Fibroblast of gingiva (primary cell): ENCODE measurements at regions not wholly inside any gene's neighbourhood (a gene's known extent, or its start where the extent isn't known, plus 50 kb on each side); places are given as distances from the start of the nearest gene placed in this dataset.
"Not testable (repeated sequence)": the region's sequence is repeated elsewhere in the genome, so short reads cannot be mapped to it uniquely, and the experiment has no call there.

Experiments
- DNase-seq: peaks from one replicate; pipeline ENCODE4 v3.0.0-alpha.2; 2011; ENCODE audit warnings: low read depth

- DNase-seq: no peak
Measured at GRCh38 chr2:62654876-62655359, 50.6 kb upstream of the EHBP1 start.

DNA sequence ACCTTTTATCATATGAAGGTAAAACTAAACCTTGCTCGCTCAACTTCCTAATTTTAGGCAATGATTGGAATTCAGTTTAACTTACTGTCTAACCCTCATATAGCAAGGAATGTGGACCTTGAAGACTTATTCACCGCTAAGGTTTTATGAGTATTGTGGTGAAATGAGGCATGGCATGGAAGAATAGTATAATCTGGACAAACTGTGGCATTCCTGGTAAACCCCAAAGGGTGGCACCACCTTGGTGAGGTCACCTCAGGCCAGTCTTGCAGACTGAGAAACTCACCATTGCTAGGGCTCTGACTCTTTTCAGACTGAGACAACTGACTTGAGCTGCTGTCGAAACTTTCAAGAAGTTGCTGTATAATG, 51.1 kb upstream of the EHBP1 start:
- DNase-seq: no peak

DNA sequence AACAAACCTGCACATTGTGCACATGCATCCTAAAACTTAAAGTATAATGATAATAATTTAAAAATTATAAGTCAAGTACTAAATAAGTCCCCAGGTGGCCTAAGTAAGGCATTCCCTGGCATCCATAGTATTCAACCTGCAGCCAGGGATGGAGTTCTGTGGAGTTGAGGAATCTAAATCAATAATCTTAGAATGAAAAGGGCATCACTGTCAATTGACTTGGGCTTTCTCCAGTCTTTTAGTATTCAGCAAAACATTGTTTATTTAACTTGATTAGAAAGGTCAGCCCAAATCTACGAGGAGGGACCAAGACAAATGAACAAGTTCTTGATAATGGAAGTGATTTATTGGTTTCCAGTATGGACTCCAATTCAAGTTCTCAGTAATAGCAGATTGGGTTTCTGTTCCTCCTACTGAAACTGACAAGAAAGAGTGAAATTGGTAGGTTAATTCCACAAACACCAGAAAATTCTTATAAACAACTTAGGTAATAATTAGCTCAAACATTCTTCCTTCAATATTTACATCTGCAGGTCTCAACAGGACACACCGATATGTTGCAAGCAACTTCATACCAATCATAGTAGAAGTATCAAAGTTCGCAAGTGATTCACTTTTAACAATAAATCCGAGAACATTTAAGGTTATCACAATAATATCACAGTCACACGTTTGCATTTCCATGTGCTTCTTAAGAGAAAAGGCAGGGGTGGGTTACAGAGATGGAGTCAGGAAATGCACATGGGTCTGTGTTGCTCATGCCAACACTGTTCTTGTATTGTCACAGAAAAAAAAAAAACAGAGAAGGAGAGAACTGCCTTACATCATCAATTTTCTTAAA, 51.7 kb upstream of the EHBP1 start:
- DNase-seq: no peak

DNA sequence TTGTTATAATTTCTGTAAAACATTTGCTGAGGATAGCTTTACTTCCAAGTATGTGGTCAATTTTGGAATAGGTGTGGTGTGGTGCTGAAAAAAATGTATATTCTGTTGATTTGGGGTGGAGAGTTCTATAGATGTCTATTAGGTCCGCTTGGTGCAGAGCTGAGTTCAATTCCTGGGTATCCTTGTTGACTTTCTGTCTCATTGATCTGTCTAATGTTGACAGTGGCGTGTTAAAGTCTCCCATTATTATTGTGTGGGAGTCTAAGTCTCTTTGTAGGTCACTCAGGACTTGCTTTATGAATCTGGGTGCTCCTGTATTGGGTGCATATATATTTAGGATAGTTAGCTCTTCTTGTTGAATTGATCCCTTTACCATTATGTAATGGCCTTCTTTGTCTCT, 56.4 kb upstream of the EHBP1 start:
- DNase-seq: not testable (repeated sequence)

- DNase-seq: no peak
Measured at GRCh38 chr2:62643100-62643471, 62.4 kb upstream of the EHBP1 start.

- no peak for DNase-seq
Measured at GRCh38 chr2:62642429-62643099, 62.9 kb upstream of the EHBP1 start.

DNA sequence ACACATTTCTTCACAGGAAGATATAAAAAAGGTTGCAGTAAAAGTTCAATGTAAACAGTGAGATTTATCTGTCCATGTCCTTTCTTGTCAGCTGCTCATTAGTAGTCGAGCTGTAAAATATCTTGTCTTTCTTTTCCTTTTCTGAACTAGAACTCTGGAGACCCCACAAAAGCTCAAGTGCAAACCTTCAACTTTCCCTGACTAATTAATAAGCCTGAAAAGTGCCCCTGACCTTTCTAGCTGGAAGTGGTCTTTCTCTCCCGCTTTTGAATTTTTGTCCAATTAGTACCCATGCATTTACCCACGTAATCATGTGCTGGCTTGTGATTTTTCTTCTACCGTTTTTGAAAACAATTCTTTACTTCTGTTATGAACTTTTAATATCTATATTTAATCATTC, 63.6 kb upstream of the EHBP1 start:
- no peak for DNase-seq

DNA sequence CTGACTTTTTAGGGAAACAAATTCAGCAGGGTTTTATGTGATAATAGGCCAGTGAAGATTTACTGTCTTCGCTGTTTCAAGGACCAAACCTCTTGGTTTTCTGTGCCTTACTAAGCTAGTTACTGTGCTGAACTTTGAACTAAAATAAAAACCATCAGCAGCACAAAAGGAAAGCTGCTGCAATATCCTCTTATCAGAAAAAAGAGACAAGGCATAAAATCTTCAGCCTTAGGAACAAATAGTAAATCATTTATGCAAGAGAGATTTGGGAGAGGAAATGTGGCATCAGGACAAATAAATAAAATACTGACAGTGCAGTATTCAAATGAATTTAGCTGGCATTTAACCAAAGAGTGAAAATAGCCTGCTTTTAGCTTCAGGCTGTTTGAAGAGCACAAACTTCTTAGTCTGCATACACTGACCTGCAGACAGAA, 64.1 kb upstream of the EHBP1 start:
- peak; percentile 23 for DNase-seq

- DNase-seq: no peak
Measured at GRCh38 chr2:62631160-62632085, 74.1 kb upstream of the EHBP1 start.

DNA sequence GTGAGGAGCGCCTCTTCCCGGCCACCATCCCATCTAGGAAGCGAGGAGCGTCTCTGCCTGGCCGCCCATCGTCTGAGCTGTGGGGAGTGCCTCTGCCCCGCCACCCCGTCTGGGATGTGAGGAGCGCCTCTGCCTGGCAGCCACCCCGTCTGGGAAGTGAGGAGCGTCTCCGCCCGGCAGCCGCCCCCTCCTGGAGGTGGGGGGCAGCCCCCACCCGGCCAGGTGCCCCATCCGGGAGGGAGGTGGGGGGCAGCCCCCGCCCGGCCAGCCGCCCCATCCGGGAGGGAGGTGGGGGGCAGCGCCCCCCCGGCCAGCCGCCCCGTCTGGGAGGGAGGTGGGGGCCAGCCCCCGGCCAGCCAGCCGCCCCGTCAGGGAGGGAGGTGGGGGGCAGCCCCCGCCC, 75.3 kb upstream of the EHBP1 start:
- not testable (repeated sequence) for DNase-seq

DNA sequence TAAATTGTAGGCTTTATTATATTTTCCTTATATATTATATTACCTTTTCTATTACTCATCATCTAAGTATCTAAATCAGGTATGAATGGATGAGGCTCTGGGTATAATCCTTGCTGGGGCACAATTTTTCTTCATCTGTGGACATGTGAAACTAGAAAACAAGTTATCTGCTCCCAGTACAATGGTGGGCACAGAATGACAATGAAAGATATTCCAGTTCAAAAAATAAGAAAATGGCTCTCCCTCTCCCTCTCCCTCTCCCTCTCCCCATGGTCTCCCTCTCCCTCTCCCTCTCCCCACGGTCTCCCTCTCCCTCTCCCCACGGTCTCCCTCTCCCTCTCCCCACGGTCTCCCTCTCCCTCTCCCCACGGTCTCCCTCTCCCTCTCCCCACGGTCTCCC, 76.2 kb upstream of the EHBP1 start:
- DNase-seq: not testable (repeated sequence)

DNA sequence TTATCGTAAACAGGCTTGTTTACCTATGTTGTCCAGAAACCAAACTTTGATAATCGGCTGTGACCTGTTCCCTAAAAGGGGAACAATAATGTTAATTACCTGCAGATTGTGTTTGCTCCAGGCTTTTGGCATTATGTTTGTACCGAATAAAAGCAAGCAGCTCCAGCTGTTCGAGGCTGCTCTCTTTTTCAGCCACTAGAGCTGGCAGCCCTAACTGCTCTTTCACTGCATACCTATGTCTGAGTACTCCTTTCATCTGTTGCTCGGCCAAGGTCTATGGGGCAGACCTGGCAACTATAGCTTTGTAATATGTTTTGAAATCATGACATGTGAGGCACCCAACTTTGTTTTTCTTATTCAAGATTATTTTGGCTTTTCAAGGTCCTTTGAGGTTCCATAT, 77.8 kb upstream of the EHBP1 start:
- DNase-seq: no peak

DNA sequence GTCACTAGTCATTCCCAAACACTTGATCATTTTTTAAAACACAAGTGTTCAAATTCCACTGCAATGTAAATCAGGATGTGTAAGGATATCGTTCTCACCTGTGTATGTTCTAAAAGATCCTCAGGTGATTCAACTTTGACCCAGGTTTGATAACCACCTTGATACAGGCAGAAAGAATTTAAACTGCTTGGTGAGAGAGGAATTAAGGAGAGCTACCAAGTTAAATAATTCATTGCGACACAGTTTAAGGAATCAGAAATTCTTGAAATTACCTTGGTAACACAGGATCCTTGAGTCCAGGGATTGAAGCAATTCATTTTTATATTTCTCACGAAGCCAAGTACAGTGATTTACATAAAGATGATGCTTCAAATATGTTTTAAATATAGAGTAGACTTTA, 80.7 kb upstream of the EHBP1 start:
- no peak for DNase-seq

GRCh38 chr2:62616486-62616885, 89.0 kb upstream of the EHBP1 start:
- DNase-seq: not testable (repeated sequence)

- peak; percentile 27 for DNase-seq
Measured at GRCh38 chr2:62611854-62612253, 93.7 kb upstream of the EHBP1 start.

GRCh38 chr2:62605471-62605870, 99.5 kb upstream of the TMEM17 start:
- DNase-seq: not testable (repeated sequence)

GRCh38 chr2:62604336-62604735, 98.3 kb upstream of the TMEM17 start:
- no peak for DNase-seq

DNA sequence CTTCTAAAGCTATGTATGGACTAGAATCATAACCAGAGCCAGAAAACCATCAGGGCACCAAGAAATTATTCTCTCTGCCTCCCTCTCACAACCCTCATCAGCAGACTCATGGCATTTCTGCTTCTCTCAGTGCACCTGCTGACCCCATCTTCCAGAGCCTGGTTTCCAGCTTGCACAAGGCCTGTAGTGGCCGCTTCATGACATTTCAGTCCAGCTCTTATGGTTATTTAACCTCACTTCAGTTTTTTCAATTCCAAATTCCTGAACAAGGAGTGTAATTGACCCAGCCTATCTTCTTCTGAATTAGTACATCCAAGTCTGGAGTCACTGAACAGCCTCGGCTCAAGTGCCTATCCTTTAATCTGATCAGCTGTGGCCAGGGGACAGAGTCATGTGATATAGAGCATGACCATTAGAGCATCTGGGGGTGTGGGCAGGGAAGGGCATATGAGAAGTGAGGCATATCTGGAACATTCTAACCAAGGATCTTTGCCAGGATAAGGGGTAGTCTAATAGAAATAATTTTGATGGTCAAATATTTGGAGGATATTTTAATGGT, 97.2 kb upstream of the TMEM17 start:
- no peak for DNase-seq

- not testable (repeated sequence) for DNase-seq
Measured at GRCh38 chr2:62599674-62600410, 93.8 kb upstream of the TMEM17 start.

- peak; percentile 66 for DNase-seq
Measured at GRCh38 chr2:62597323-62597722, 91.3 kb upstream of the TMEM17 start.
